ENCODE measurements at regions not wholly inside any gene's neighbourhood (a gene's known extent, or its start where the extent isn't known, plus 50 kb on each side); places are given as distances from the start of the nearest gene placed in this dataset.

DNA sequence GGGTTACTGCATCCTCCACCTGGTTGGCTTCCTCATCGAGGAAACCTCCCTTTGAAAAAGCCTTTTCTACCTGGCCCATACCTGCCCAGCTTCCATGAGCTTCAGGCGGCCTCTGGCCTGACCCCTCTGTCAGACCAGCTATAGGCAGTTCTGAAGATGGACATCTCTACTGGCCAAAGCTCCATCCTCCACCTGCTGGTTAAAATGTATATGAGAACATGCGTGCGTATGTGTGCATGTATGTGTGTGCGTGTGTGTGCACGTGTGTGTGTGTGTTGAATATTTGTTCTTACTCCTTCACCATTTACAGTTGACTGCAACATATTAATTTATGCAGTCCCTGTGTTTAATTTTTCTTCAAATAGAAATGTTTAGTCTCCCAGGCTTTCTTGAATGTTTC is 642.4 kb upstream of the RAB6C start:
- no peaks in the 10 kb centered on the region for H3K27me3 ChIP-seq (ENCODE audit: control insufficient read depth, insufficient read depth, low read length)
- H3K27ac ChIP-seq (ENCODE audit: low read depth, low read length) = no peak overlapping the region
- no peak overlapping the region for H3K4me3 ChIP-seq (ENCODE audit: low read depth, low read length)
- H3K9ac ChIP-seq (ENCODE audit: low read depth, low read length) = no peak overlapping the region
- no peaks in the 10 kb centered on the region for H3K4me1 ChIP-seq (ENCODE audit: control insufficient read depth, insufficient read depth, low read length)
- H3K36me3 ChIP-seq (ENCODE audit: control insufficient read depth, insufficient read depth, low read length) = no peaks in the 10 kb centered on the region
- H3K9me3 ChIP-seq (ENCODE audit: control insufficient read depth, insufficient read depth, low read length) = no peaks in the 10 kb centered on the region; the same call in 1 of the 2 replicates

DNA sequence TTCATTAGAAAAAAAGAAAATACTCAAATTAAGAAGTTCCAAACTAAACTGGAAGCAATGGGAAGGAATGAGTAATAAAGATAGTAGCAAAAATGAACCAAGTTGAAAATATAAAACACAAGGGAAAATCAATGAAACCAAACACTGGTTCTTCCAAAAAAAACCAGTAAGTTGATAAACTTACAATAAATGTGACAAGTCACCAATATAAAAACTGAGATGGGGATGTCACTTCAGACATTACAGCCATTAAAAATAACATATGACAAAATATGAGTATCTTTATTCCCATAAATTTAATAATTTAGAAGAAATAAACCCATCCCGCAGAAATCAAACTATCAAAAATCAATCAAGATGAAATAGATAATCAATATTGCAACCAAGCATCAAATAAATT is 633.9 kb upstream of the RAB6C start:
- Histone ChIP-seq H3K4me1 (ENCODE audit: control insufficient read depth, insufficient read depth, low read length) (no peaks in the 10 kb centered on the region), H3K4me3 (ENCODE audit: low read depth, low read length) (no peak overlapping the region), H3K27me3 (ENCODE audit: control insufficient read depth, insufficient read depth, low read length) (no peaks in the 10 kb centered on the region), H3K9me3 (ENCODE audit: control insufficient read depth, insufficient read depth, low read length) (no peaks in the 10 kb centered on the region; the same call in 1 of the 2 replicates), H3K9ac (ENCODE audit: low read depth, low read length) (no peak overlapping the region), H3K27ac (ENCODE audit: low read depth, low read length) (no peak overlapping the region), H3K36me3 (ENCODE audit: control insufficient read depth, insufficient read depth, low read length) (no peaks in the 10 kb centered on the region)

DNA sequence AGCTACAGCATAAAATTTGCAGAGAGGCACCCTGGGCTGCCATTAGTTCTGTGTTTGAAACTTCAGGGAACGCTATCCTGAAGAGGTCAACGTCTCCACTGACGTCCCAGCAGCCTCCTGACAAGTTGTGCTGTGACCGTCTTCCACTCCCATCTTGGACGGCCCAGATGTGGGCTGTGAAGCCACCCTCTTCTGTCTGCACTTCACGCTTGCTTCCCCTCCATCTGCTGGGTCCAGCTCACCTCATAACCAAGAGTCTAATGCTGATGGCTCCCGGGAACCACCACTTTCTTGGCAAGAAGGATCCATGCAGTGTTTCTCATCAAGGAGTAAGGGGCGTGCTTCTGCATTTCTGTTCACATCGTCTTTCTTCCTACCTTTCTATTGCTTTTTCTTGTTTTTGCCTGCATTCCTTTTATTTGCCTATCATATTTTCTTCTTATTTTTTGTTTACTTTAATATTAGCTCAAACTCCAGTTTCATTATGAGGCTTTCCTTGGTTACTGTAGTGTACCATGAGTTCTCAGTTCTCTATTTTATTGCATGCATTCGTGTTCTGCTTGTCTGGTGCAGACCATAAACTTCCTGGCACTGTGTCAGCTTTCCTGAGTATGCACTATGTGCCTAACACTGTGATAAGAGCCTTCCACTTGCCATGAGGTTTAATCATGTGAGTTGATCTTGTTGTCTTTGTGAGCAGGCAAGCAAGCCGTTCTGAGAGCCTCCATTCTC is 631.8 kb upstream of the RAB6C start:
- Histone ChIP-seq H3K27ac (ENCODE audit: low read depth, low read length) (no peak overlapping the region), H3K36me3 (ENCODE audit: control insufficient read depth, insufficient read depth, low read length) (no peaks in the 10 kb centered on the region), H3K4me1 (ENCODE audit: control insufficient read depth, insufficient read depth, low read length) (no peaks in the 10 kb centered on the region), H3K9ac (ENCODE audit: low read depth, low read length) (no peak overlapping the region), H3K27me3 (ENCODE audit: control insufficient read depth, insufficient read depth, low read length) (no peaks in the 10 kb centered on the region), H3K4me3 (ENCODE audit: low read depth, low read length) (no peak overlapping the region), H3K9me3 (ENCODE audit: control insufficient read depth, insufficient read depth, low read length) (no peaks in the 10 kb centered on the region)

DNA sequence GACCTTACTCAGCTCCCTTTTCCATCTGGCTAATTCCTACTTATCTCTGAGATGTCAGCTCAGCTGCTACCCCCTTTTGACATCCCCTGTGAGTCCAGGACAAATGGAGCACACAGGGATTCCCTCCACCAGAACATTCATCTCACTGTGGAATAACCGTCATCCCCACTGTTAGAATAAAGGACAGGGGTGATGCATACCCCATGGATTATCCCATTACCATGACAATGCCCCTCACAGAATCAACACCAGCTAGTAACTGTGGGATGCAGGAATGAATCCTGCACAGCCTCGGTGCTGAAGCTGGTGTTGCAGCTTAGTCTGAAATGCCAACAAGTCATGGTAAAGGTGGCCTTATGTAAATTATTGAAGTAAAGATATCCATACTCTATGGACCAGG is 624.8 kb upstream of the RAB6C start:
- no peak overlapping the region for H3K9ac ChIP-seq (ENCODE audit: low read depth, low read length)
- 0 out of 2 replicates have a peak, but pooled peaks cover 4% of the 10 kb centered on the region for H3K9me3 ChIP-seq (ENCODE audit: control insufficient read depth, insufficient read depth, low read length)
- H3K4me3 ChIP-seq (ENCODE audit: low read depth, low read length) = no peak overlapping the region
- no peaks in the 10 kb centered on the region for H3K27me3 ChIP-seq (ENCODE audit: control insufficient read depth, insufficient read depth, low read length)
- H3K27ac ChIP-seq (ENCODE audit: low read depth, low read length) = no peak overlapping the region
- no peaks in the 10 kb centered on the region for H3K36me3 ChIP-seq (ENCODE audit: control insufficient read depth, insufficient read depth, low read length)
- peaks cover 5% of the 10 kb centered on the region; the same call in 1 of the 2 replicates for H3K4me1 ChIP-seq (ENCODE audit: control insufficient read depth, insufficient read depth, low read length)

DNA sequence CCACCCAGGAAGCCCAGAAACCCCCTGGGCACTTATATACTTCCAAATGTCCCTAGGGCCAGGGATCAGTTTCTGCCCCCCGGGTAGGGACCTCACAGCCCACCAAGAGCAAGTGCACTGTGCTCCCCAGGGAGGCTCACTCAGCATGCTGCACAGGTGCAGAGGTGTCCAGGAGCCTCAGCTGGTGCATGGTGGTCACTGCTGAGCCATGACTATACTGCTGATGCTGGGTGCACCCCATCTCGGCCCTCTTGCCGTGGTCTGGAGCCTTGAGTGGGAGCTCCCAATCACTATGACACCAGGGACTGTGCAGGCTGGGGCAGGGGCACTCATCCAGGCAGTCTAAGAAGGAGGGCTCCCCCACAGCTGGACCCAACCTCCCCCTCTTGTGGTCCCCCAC is 617.8 kb upstream of the RAB6C start:
- H3K4me1 ChIP-seq (ENCODE audit: control insufficient read depth, insufficient read depth, low read length) = no peaks in the 10 kb centered on the region
- H3K27me3 ChIP-seq (ENCODE audit: control insufficient read depth, insufficient read depth, low read length) = no peaks in the 10 kb centered on the region
- H3K27ac ChIP-seq (ENCODE audit: low read depth, low read length) = no peak overlapping the region
- no peaks in the 10 kb centered on the region for H3K36me3 ChIP-seq (ENCODE audit: control insufficient read depth, insufficient read depth, low read length)
- H3K9me3 ChIP-seq (ENCODE audit: control insufficient read depth, insufficient read depth, low read length) = no peaks in the 10 kb centered on the region
- no peak overlapping the region for H3K4me3 ChIP-seq (ENCODE audit: low read depth, low read length)
- H3K9ac ChIP-seq (ENCODE audit: low read depth, low read length) = no peak overlapping the region

DNA sequence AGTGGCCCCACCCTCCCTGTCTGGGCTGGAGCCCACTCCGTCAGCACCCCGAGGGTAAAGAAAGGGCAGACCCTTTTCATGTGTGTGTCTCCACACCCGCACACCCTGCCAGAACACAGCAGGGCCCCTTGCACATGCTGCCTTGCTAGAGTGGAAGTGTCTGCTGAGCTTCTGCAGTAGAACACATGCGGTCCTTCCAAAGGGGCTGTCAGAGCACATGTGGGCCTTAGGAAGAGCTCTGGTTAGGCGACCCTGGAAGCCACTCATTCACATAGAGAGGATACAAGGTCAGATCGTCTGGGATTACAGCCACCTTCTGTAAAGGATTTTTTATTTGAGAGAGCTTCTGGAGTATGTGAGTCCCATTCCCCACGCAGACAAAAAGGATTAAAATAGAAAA is 613.2 kb upstream of the RAB6C start:
- Histone ChIP-seq H3K4me1 (ENCODE audit: control insufficient read depth, insufficient read depth, low read length) (no peaks in the 10 kb centered on the region), H3K27ac (ENCODE audit: low read depth, low read length) (no peak overlapping the region), H3K9me3 (ENCODE audit: control insufficient read depth, insufficient read depth, low read length) (no peaks in the 10 kb centered on the region), H3K36me3 (ENCODE audit: control insufficient read depth, insufficient read depth, low read length) (no peaks in the 10 kb centered on the region), H3K9ac (ENCODE audit: low read depth, low read length) (no peak overlapping the region), H3K4me3 (ENCODE audit: low read depth, low read length) (no peak overlapping the region), H3K27me3 (ENCODE audit: control insufficient read depth, insufficient read depth, low read length) (no peaks in the 10 kb centered on the region)

DNA sequence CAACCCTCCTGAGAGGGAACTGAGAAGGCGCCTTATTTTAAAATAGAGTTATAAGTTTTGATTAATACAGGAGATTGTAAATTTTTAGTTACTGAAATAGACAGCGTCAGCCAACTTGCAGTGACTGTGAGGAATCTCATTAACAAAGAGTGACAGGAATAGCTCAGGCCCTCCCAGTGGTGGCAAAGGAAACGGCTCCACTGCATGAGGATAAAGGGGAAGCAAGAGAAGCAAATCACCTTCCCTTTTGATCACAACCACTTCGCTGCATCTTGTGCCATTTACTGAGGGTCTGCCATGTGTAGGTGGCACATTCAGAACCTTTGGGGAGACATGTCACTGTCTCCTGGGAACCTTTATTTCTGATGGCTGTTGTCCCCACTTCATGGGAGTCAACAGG is 612.4 kb upstream of the RAB6C start:
- Histone ChIP-seq H3K4me3 (ENCODE audit: low read depth, low read length) (no peak overlapping the region), H3K27me3 (ENCODE audit: control insufficient read depth, insufficient read depth, low read length) (no peaks in the 10 kb centered on the region), H3K9me3 (ENCODE audit: control insufficient read depth, insufficient read depth, low read length) (no peaks in the 10 kb centered on the region), H3K9ac (ENCODE audit: low read depth, low read length) (no peak overlapping the region), H3K36me3 (ENCODE audit: control insufficient read depth, insufficient read depth, low read length) (no peaks in the 10 kb centered on the region), H3K27ac (ENCODE audit: low read depth, low read length) (no peak overlapping the region), H3K4me1 (ENCODE audit: control insufficient read depth, insufficient read depth, low read length) (no peaks in the 10 kb centered on the region)

DNA sequence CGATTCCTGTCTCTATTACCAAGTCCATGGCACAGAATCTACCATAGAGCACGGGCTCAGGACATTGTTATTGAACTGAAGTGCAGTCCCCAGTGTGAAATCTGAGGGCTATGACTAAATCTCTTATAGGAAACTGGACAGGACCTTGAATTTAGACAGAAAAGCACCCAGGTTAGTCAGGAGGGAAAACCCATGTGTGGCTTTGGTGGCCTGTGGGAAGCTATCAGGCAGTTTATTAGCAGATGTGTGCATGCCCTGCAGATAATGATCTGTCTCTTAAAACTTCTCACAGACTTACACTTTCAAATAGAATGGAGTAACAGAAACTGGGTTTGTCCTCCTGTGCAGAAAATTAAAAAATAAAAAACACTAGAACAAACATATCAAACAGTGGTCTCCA is 610.0 kb upstream of the RAB6C start:
- Histone ChIP-seq H3K4me1 (ENCODE audit: control insufficient read depth, insufficient read depth, low read length) (no peaks in the 10 kb centered on the region), H3K27ac (ENCODE audit: low read depth, low read length) (no peak overlapping the region), H3K27me3 (ENCODE audit: control insufficient read depth, insufficient read depth, low read length) (no peaks in the 10 kb centered on the region), H3K9me3 (ENCODE audit: control insufficient read depth, insufficient read depth, low read length) (no peaks in the 10 kb centered on the region), H3K4me3 (ENCODE audit: low read depth, low read length) (no peak overlapping the region), H3K36me3 (ENCODE audit: control insufficient read depth, insufficient read depth, low read length) (no peaks in the 10 kb centered on the region), H3K9ac (ENCODE audit: low read depth, low read length) (no peak overlapping the region)

DNA sequence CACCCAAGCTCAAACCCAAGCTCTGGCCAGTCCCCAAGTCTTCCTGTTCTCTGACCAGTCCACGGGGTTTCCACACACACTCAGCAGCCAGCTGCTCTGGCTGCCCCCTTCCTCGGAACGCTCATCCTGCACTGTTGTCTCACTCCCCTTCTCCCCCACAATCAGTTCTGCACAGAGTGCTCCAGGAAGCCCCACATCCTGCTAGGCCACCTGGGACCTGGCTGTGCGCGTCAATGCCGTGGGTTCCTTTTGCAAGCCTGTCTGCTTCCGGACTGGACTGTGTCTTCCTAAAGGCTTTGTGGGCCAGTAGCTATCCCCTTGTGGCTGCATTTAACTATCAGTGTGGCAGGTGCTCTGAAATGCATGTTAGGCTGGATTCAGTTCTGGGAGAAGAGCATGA is 605.0 kb upstream of the RAB6C start:
- no peak overlapping the region for H3K27ac ChIP-seq (ENCODE audit: low read depth, low read length)
- no peaks in the 10 kb centered on the region for H3K36me3 ChIP-seq (ENCODE audit: control insufficient read depth, insufficient read depth, low read length)
- no peak overlapping the region for H3K9ac ChIP-seq (ENCODE audit: low read depth, low read length)
- no peaks in the 10 kb centered on the region for H3K4me1 ChIP-seq (ENCODE audit: control insufficient read depth, insufficient read depth, low read length)
- no peak overlapping the region for H3K4me3 ChIP-seq (ENCODE audit: low read depth, low read length)
- no peaks in the 10 kb centered on the region for H3K27me3 ChIP-seq (ENCODE audit: control insufficient read depth, insufficient read depth, low read length)
- H3K9me3 ChIP-seq (ENCODE audit: control insufficient read depth, insufficient read depth, low read length) = no peaks in the 10 kb centered on the region

DNA sequence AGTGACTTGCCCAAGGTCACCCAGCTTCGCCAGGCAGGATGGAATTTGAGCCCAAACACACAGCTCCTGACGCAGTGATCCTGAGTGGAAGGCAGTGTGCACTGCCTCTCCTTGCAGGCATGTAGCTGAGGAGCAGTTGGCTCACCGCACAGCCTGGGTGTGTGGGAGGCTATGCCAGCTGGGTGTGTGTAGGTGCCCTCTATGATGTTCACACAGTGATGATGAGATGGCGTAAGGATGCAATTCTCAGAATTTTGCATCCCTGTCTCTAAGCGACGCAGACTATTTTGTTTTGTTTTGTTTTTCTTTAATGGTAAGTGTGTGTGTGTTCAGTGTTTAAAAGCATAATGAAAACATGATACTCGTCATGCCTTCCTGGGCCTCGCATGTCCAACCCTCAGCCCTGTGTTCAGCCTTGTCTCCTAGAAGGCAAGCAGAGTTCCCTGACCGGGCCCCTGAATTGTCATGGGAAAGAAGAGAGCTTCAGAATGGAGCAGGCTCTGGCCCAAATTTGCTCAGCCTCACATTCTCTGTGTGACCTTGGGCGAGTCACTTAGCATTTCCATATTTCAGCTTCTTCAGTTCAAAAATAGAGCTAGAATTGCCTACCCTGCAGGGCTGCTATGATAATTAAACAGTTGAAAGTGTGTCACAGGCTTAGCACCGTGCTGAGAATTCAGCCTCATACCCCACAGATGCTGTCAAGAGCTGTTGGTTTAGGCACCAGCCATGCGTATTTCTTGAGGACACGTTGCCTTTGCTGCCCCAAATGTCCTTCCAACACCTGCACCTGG is 603.6 kb upstream of the RAB6C start:
- no peaks in the 10 kb centered on the region for H3K4me1 ChIP-seq (ENCODE audit: control insufficient read depth, insufficient read depth, low read length)
- no peaks in the 10 kb centered on the region for H3K9me3 ChIP-seq (ENCODE audit: control insufficient read depth, insufficient read depth, low read length)
- no peak overlapping the region for H3K27ac ChIP-seq (ENCODE audit: low read depth, low read length)
- no peaks in the 10 kb centered on the region for H3K36me3 ChIP-seq (ENCODE audit: control insufficient read depth, insufficient read depth, low read length)
- no peaks in the 10 kb centered on the region for H3K27me3 ChIP-seq (ENCODE audit: control insufficient read depth, insufficient read depth, low read length)
- H3K4me3 ChIP-seq (ENCODE audit: low read depth, low read length) = no peak overlapping the region
- H3K9ac ChIP-seq (ENCODE audit: low read depth, low read length) = no peak overlapping the region

DNA sequence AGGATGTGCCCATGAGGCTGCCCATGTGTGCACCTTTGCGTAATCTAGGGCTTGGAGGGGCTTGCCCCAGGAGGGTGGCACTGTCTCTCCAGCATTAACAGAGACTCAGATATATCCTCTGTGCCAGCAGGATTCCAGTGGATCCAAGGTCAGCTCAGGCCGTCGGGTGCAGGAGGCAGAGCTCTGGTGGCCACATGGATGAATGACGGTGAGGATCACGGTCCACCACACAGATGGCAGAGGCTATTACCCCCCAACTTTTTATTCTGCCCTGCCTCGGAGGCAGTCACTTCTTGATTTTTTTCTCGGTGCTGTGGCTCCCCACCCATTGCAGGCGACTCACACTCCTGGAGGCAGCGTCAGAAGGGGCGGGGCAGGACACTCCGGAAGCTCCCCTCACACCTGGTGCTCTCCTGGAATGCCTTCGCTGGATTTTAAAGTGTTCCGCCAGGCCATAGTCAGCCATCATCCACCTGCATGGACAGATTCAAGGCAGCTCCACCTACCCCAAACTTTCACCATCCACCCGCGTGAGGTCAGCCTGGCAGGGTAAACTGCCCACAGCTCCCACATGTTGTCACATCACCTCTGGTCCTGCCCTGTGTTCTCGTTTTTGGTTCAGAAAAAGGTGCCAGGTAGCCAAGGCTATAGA is 602.9 kb upstream of the RAB6C start:
- H3K4me1 ChIP-seq (ENCODE audit: control insufficient read depth, insufficient read depth, low read length) = no peaks in the 10 kb centered on the region
- no peak overlapping the region for H3K9ac ChIP-seq (ENCODE audit: low read depth, low read length)
- H3K36me3 ChIP-seq (ENCODE audit: control insufficient read depth, insufficient read depth, low read length) = no peaks in the 10 kb centered on the region
- H3K27ac ChIP-seq (ENCODE audit: low read depth, low read length) = no peak overlapping the region
- no peak overlapping the region for H3K4me3 ChIP-seq (ENCODE audit: low read depth, low read length)
- no peaks in the 10 kb centered on the region for H3K27me3 ChIP-seq (ENCODE audit: control insufficient read depth, insufficient read depth, low read length)
- H3K9me3 ChIP-seq (ENCODE audit: control insufficient read depth, insufficient read depth, low read length) = no peaks in the 10 kb centered on the region
